Vagina (tissue), 2 donors: ENCODE measurements at regions not wholly inside any gene's neighbourhood (a gene's known extent, or its start where the extent isn't known, plus 50 kb on each side); places are given as distances from the start of the nearest gene placed in this dataset.

Source experiments
- DNase-seq, 2 donors: peaks; one replicate each; pipeline ENCODE4 v3.0.0-alpha.2; 2017; ENCODE audit errors: extremely low spot score in 2 of 2
- H3K27ac ChIP-seq: fragments of 200-600 bp; sonication (generic); one replicate; pipeline ENCODE4 v1.5.1; 2019
- H3K27me3 ChIP-seq: fragments of 200-600 bp; sonication (generic); one replicate; pipeline ENCODE4 v1.5.1; 2019
- H3K36me3 ChIP-seq, 2 donors: fragments of 200-600 bp; sonication (generic); one replicate each; pipeline ENCODE4 v1.5.1; 2017 to 2019
- H3K4me1 ChIP-seq: fragments of 200-600 bp; sonication (generic); one replicate; pipeline ENCODE4 v1.5.1; 2019
- H3K4me3 ChIP-seq, 2 donors: fragments of 200-600 bp; sonication (generic); 1 replicate in 1 of 2; 2 replicates in 1 of 2; pipeline ENCODE4 v1.5.1; 2016 to 2019
- H3K9me3 ChIP-seq: fragments of 200-600 bp; sonication (generic); one replicate; pipeline ENCODE4 v1.5.1; 2019
- CTCF ChIP-seq, 3 experiments: fragments of 450-650 bp in 2 of 3; fragments of 200-600 bp in 1 of 3; sonication (generic) in 1 of 3; IDR thresholded peaks; one replicate each; pipeline ENCODE4 v1.5.1; 2017 to 2019; ENCODE audit warnings: antibody characterized with exemption in 3 of 3, mild to moderate bottlenecking in 2 of 3, moderate library complexity in 2 of 3
- POLR2A ChIP-seq, 2 donors: fragments of 450-650 bp; IDR thresholded peaks; one replicate each; pipeline ENCODE4 v1.6.1; 2017; ENCODE audit warnings: antibody characterized with exemption in 2 of 2, mild to moderate bottlenecking in 2 of 2, moderate library complexity in 2 of 2
- POLR2AphosphoS5 ChIP-seq, 2 donors: sonication (generic); formaldehyde crosslinking; IDR thresholded peaks; one replicate each; pipeline ENCODE4 v1.9.0; 2017; ENCODE audit warnings: antibody characterized with exemption in 2 of 2, mild to moderate bottlenecking in 2 of 2, low read depth in 1 of 2; ENCODE audit not compliant: insufficient read depth in 1 of 2
- intact Hi-C: fragments of 100-400 bp; cut with DNase I; formaldehyde crosslinking; loops from one replicate; pipeline ENCODE4 v1.15.1; 2023

- TF ChIP-seq CTCF (IDR thresholded peaks at IDR 0.05), result no peak
- no peak for TF ChIP-seq POLR2A (IDR thresholded peaks at IDR 0.05)
- no peak for TF ChIP-seq POLR2AphosphoS5 (IDR thresholded peaks at IDR 0.05; ENCODE audit: insufficient read depth in 1 of 2, low read depth in 1 of 2)
- intact Hi-C loops, result no loop called here
- DNase-seq, result no peak
- Histone ChIP-seq H3K36me3 (no peaks in the 10 kb centered on the region), H3K4me1 (peaks cover 28% of the 10 kb centered on the region), H3K4me3 (no peak overlapping the region), H3K9me3 (no peaks in the 10 kb centered on the region), H3K27me3 (no peaks in the 10 kb centered on the region), H3K27ac (no peak overlapping the region)
Observed at GRCh38 chr3:177529071-177529550, 331.8 kb upstream of the TBL1XR1 start.

GRCh38 chr3:177529716-177530335, 332.5 kb upstream of the TBL1XR1 start:
- no peaks in the 10 kb centered on the region for H3K9me3 ChIP-seq
- intact Hi-C loops, result no loop called here
- no peaks in the 10 kb centered on the region for H3K36me3 ChIP-seq
- TF ChIP-seq POLR2A (IDR thresholded peaks at IDR 0.05), result no peak
- TF ChIP-seq CTCF (IDR thresholded peaks at IDR 0.05), result no peak
- no peak for TF ChIP-seq POLR2AphosphoS5 (IDR thresholded peaks at IDR 0.05; ENCODE audit: insufficient read depth in 1 of 2, low read depth in 1 of 2)
- H3K4me1 ChIP-seq, result peaks cover 28% of the 10 kb centered on the region
- H3K27ac ChIP-seq, result no peak overlapping the region
- DNase-seq, result no peak
- no peaks in the 10 kb centered on the region for H3K27me3 ChIP-seq
- no peak overlapping the region for H3K4me3 ChIP-seq

GRCh38 chr3:177530908-177531307, 333.6 kb upstream of the TBL1XR1 start:
- no peak for DNase-seq
- H3K36me3 ChIP-seq, result no peaks in the 10 kb centered on the region
- H3K27me3 ChIP-seq, result no peaks in the 10 kb centered on the region
- H3K9me3 ChIP-seq, result no peaks in the 10 kb centered on the region
- no peak overlapping the region for H3K4me3 ChIP-seq
- TF ChIP-seq POLR2A (IDR thresholded peaks at IDR 0.05) (no peak), CTCF (IDR thresholded peaks at IDR 0.05) (no peak), POLR2AphosphoS5 (IDR thresholded peaks at IDR 0.05; ENCODE audit: insufficient read depth in 1 of 2, low read depth in 1 of 2) (no peak)
- intact Hi-C loops, result no loop called here
- H3K27ac ChIP-seq, result no peak overlapping the region
- peaks cover 27% of the 10 kb centered on the region for H3K4me1 ChIP-seq

- H3K9me3 ChIP-seq, result no peaks in the 10 kb centered on the region
- peaks cover 17% of the 10 kb centered on the region for H3K4me1 ChIP-seq
- no peaks in the 10 kb centered on the region for H3K27me3 ChIP-seq
- no peak overlapping the region for H3K27ac ChIP-seq
- no peak for DNase-seq
- H3K4me3 ChIP-seq, result no peak overlapping the region
- TF ChIP-seq POLR2AphosphoS5 (IDR thresholded peaks at IDR 0.05; ENCODE audit: insufficient read depth in 1 of 2, low read depth in 1 of 2) (no peak), POLR2A (IDR thresholded peaks at IDR 0.05) (no peak), CTCF (IDR thresholded peaks at IDR 0.05) (no peak)
- no peaks in the 10 kb centered on the region for H3K36me3 ChIP-seq
- intact Hi-C loops, result no loop called here
Observed at GRCh38 chr3:177536873-177537272, 339.6 kb upstream of the TBL1XR1 start.

GRCh38 chr3:177537612-177538011, 340.3 kb upstream of the TBL1XR1 start:
- TF ChIP-seq POLR2A (IDR thresholded peaks at IDR 0.05) (no peak), POLR2AphosphoS5 (IDR thresholded peaks at IDR 0.05; ENCODE audit: insufficient read depth in 1 of 2, low read depth in 1 of 2) (no peak), CTCF (IDR thresholded peaks at IDR 0.05) (no peak)
- no peak for DNase-seq
- Histone ChIP-seq H3K4me1 (peaks cover 17% of the 10 kb centered on the region), H3K27ac (no peak overlapping the region), H3K36me3 (no peaks in the 10 kb centered on the region), H3K9me3 (no peaks in the 10 kb centered on the region), H3K4me3 (no peak overlapping the region), H3K27me3 (no peaks in the 10 kb centered on the region)
- intact Hi-C loops, result no loop called here
